ENCODE measurements at regions not wholly inside any gene's neighbourhood (a gene's known extent, or its start where the extent isn't known, plus 50 kb on each side); places are given as distances from the start of the nearest gene placed in this dataset.

DNA sequence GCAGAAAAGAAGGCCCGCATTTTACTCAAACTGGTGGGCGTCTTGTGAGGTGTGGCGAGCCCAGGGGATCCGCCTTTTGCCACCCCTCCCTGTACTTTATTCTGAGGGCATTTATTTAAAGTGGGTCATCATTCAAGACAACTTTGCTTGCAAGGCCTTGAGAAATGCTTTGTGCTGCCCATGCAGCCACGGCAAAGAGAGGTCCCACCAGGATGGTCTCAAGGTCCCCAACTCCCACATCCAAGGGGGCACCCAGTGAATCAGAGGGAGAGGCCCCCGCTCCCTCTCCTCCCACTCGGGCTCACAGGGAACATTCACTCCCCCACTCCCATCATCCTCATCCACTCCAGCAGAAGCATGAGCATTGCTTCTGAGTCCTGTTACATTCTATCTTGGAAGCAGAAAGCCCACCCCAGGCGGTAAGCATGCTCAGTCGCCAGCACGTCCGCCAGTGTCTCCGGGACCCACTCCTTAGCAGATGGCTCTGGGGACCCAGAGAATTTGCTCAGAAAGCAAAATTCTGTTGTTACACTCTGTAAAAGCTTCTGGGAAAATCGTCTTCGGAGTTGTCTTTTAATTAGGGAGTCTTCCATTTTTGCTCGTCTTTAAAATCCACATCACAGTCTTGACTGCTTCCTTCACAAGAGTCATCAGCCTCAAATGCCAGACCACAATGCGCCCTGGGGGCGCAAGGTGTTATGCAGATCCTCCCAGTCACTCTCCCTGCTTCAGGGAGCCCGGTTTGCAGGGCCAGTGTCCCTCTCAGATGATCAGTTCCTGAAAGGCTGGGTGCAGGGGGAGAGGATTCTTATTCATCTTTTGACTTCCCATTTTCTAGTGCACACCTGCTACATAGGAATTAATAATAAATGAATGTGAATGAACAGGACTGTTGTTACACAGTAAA is 99.4 kb upstream of the NCK2 start:
- Mint-ChIP-seq H3K27me3 (ENCODE audit: low read depth) (peaks cover 2% of the 10 kb centered on the region), H3K9me3 (peaks cover 4% of the 10 kb centered on the region), H3K4me1 (peaks cover 38% of the 10 kb centered on the region), H3K4me3 (peak overlapping the region; percentile 14), H3K27ac (ENCODE audit: unreplicated experiment) (no peak overlapping the region), H3K36me3 (ENCODE audit: low read depth) (peaks cover 2% of the 10 kb centered on the region)
- TF ChIP-seq, protein P1, sequence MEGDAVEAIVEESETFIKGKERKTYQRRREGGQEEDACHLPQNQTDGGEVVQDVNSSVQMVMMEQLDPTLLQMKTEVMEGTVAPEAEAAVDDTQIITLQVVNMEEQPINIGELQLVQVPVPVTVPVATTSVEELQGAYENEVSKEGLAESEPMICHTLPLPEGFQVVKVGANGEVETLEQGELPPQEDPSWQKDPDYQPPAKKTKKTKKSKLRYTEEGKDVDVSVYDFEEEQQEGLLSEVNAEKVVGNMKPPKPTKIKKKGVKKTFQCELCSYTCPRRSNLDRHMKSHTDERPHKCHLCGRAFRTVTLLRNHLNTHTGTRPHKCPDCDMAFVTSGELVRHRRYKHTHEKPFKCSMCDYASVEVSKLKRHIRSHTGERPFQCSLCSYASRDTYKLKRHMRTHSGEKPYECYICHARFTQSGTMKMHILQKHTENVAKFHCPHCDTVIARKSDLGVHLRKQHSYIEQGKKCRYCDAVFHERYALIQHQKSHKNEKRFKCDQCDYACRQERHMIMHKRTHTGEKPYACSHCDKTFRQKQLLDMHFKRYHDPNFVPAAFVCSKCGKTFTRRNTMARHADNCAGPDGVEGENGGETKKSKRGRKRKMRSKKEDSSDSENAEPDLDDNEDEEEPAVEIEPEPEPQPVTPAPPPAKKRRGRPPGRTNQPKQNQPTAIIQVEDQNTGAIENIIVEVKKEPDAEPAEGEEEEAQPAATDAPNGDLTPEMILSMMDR (conservative IDR thresholded peaks at IDR 0.05) = no peak
- DNase-seq (ENCODE audit: low read depth, low spot score) = no peak

- no peak for DNase-seq (ENCODE audit: low read depth, low spot score)
- peaks cover 4% of the 10 kb centered on the region for H3K9me3 Mint-ChIP-seq
- peaks cover 2% of the 10 kb centered on the region for H3K36me3 Mint-ChIP-seq (ENCODE audit: low read depth)
- H3K27me3 Mint-ChIP-seq (ENCODE audit: low read depth) = peaks cover 2% of the 10 kb centered on the region
- no peak overlapping the region for H3K27ac Mint-ChIP-seq (ENCODE audit: unreplicated experiment)
- no peak overlapping the region for H3K4me3 Mint-ChIP-seq
- peaks cover 38% of the 10 kb centered on the region for H3K4me1 Mint-ChIP-seq
- TF ChIP-seq, protein P1 (conservative IDR thresholded peaks at IDR 0.05) = no peak
Measured at GRCh38 chr2:105644174-105644980, 100.3 kb upstream of the NCK2 start.

- H3K27ac Mint-ChIP-seq (ENCODE audit: unreplicated experiment) = no peak overlapping the region
Measured at GRCh38 chr2:105643405-105644173, 101.1 kb upstream of the NCK2 start.

DNA sequence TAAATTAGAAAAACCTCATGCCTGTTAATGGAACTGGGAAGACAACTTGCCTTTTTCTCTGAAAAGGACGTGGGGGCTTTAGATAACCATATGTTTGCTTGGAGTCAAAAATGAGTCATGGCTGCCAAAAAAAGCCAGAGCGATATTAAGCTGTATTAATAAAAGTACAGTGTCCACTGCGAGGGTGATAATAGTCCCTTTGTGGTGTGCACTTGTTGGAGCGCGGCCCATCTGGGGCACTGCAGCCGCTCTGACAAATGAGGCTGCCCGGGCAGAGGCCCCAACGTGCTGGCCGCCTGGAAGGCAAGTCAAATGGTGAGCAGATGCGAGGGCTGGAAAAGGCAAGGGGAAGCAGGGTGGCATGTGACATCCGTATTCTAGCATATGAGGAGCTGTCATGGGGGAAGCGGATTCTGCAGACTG is 103.3 kb upstream of the NCK2 start:
- H3K4me1 Mint-ChIP-seq = peaks cover 53% of the 10 kb centered on the region

More at GRCh38 chr2:105643405-105644173, 101.1 kb upstream of the NCK2 start:
- no peak for DNase-seq (ENCODE audit: low read depth, low spot score)
- Mint-ChIP-seq H3K27me3 (ENCODE audit: low read depth) (peaks cover 2% of the 10 kb centered on the region), H3K4me3 (no peak overlapping the region), H3K9me3 (peaks cover 4% of the 10 kb centered on the region), H3K36me3 (ENCODE audit: low read depth) (peaks cover 2% of the 10 kb centered on the region), H3K4me1 (peaks cover 38% of the 10 kb centered on the region)
- TF ChIP-seq, protein P1 (conservative IDR thresholded peaks at IDR 0.05) = no peak

More for the DNA sequence above, 103.3 kb upstream of the NCK2 start:
- Mint-ChIP-seq H3K27ac (ENCODE audit: unreplicated experiment) (peak overlapping the region; percentile 70), H3K36me3 (ENCODE audit: low read depth) (peaks cover 2% of the 10 kb centered on the region), H3K4me3 (peak overlapping the region; percentile 4), H3K9me3 (peaks cover 4% of the 10 kb centered on the region), H3K27me3 (ENCODE audit: low read depth) (peaks cover 2% of the 10 kb centered on the region)
- TF ChIP-seq, protein P1 (conservative IDR thresholded peaks at IDR 0.05) = no peak
- DNase-seq (ENCODE audit: low read depth, low spot score) = no peak
